ENCODE measurements at regions not wholly inside any gene's neighbourhood (a gene's known extent, or its start where the extent isn't known, plus 50 kb on each side); places are given as distances from the start of the nearest gene placed in this dataset.
A peak's percentile ranks its signal among the peaks of the same experiment; 100 is the strongest.

- TF ChIP-seq, protein P1, sequence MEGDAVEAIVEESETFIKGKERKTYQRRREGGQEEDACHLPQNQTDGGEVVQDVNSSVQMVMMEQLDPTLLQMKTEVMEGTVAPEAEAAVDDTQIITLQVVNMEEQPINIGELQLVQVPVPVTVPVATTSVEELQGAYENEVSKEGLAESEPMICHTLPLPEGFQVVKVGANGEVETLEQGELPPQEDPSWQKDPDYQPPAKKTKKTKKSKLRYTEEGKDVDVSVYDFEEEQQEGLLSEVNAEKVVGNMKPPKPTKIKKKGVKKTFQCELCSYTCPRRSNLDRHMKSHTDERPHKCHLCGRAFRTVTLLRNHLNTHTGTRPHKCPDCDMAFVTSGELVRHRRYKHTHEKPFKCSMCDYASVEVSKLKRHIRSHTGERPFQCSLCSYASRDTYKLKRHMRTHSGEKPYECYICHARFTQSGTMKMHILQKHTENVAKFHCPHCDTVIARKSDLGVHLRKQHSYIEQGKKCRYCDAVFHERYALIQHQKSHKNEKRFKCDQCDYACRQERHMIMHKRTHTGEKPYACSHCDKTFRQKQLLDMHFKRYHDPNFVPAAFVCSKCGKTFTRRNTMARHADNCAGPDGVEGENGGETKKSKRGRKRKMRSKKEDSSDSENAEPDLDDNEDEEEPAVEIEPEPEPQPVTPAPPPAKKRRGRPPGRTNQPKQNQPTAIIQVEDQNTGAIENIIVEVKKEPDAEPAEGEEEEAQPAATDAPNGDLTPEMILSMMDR (conservative IDR thresholded peaks at IDR 0.05; ENCODE audit: low read length), result no peak
- no peak overlapping the region for H3K4me3 ChIP-seq (ENCODE audit: low read length)
These were observed 239.1 kb downstream of the ICOS start for GRCh38 chr2:204175552-204176271.

DNA sequence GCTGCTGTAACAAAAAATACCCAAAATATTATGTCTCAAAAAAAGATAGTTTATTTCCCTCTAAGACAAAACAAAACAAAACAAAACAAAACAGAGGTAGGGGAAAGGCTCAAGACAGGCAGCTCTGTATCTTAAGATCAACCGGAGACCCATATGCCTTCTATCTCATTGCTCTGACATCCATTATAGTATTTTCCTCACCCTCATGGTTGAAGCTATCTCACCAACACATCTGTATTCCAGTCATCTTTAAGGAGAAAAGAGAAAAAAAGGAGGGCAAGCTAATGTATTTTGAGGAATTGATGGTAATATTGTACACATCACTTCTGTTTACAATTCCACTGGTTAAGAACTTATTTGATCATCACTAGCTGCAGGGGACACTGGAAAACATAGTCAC is 239.7 kb downstream of the ICOS start:
- no peak for DNase-seq (ENCODE audit: low read depth)
- H3K4me3 ChIP-seq (ENCODE audit: low read length), result no peak overlapping the region
- TF ChIP-seq, protein P1 (conservative IDR thresholded peaks at IDR 0.05; ENCODE audit: low read length), result no peak

More at GRCh38 chr2:204175552-204176271, 239.1 kb downstream of the ICOS start:
- no peak for DNase-seq (ENCODE audit: low read depth)

GRCh38 chr2:204177251-204177976 is 240.9 kb downstream of the ICOS start:
- no peak for DNase-seq (ENCODE audit: low read depth)
- TF ChIP-seq, protein P1 (conservative IDR thresholded peaks at IDR 0.05; ENCODE audit: low read length), result no peak
- H3K4me3 ChIP-seq (ENCODE audit: low read length), result no peak overlapping the region

- DNase-seq (ENCODE audit: low read depth), result peak; percentile 4
- TF ChIP-seq, protein P1 (conservative IDR thresholded peaks at IDR 0.05; ENCODE audit: low read length), result peak; percentile 53
These were observed 241.5 kb downstream of the ICOS start for GRCh38 chr2:204177977-204178522.

GRCh38 chr2:204180649-204181048 is 244.1 kb downstream of the ICOS start:
- no peak for DNase-seq (ENCODE audit: low read depth)
- no peak overlapping the region for H3K4me3 ChIP-seq (ENCODE audit: low read length)
- TF ChIP-seq, protein P1 (conservative IDR thresholded peaks at IDR 0.05; ENCODE audit: low read length), result no peak

More at GRCh38 chr2:204177977-204178522, 241.5 kb downstream of the ICOS start:
- no peak overlapping the region for H3K4me3 ChIP-seq (ENCODE audit: low read length)

GRCh38 chr2:204183608-204184007 is 247.0 kb downstream of the ICOS start:
- no peak overlapping the region for H3K4me3 ChIP-seq (ENCODE audit: low read length)
- DNase-seq (ENCODE audit: low read depth), result no peak
- TF ChIP-seq, protein P1 (conservative IDR thresholded peaks at IDR 0.05; ENCODE audit: low read length), result no peak

Data from AG10803 (cell line).